Peyer's patch (tissue), 4 donors: ENCODE measurements at regions not wholly inside any gene's neighbourhood (a gene's known extent, or its start where the extent isn't known, plus 50 kb on each side); places are given as distances from the start of the nearest gene placed in this dataset.

Experiments
- DNase-seq, 3 donors: peaks; one replicate each; pipeline ENCODE4 v3.0.0-alpha.2; 2017 to 2019
- H3K27ac ChIP-seq, 4 donors: fragments of 200-600 bp; sonication (generic); one replicate each; pipeline ENCODE4 v1.5.1; 2016 to 2019
- H3K27me3 ChIP-seq, 2 donors: fragments of 200-600 bp; sonication (generic); one replicate each; pipeline ENCODE4 v1.5.1; 2019
- H3K36me3 ChIP-seq, 3 donors: fragments of 200-600 bp; sonication (generic); one replicate each; pipeline ENCODE4 v1.5.1; 2016 to 2019
- H3K4me1 ChIP-seq, 4 donors: fragments of 200-600 bp; sonication (generic); one replicate each; pipeline ENCODE4 v1.5.1; 2016 to 2019
- H3K4me3 ChIP-seq, 4 donors: fragments of 200-600 bp; sonication (generic); 1 replicate in 3 of 4; 2 replicates in 1 of 4; pipeline ENCODE4 v1.5.1; 2016 to 2019; ENCODE audit warnings: mild to moderate bottlenecking in 1 of 4
- H3K9me3 ChIP-seq, 4 donors: fragments of 200-600 bp; sonication (generic); one replicate each; pipeline ENCODE4 v1.5.1; 2016 to 2019; ENCODE audit warnings: mild to moderate bottlenecking in 1 of 4
- POLR2A ChIP-seq, 2 donors: fragments of 450-650 bp; IDR thresholded peaks; one replicate each; pipeline ENCODE4 v1.5.1; 2017; ENCODE audit warnings: antibody characterized with exemption in 2 of 2, mild to moderate bottlenecking in 2 of 2, moderate library complexity in 2 of 2
- TF ChIP-seq, protein P1 (sequence below), 6 experiments: fragments of 450-650 bp in 4 of 6; fragments of 200-600 bp in 2 of 6; sonication (generic) in 1 of 6; IDR thresholded peaks; one replicate each; pipeline ENCODE4 v1.5.1; 2017 to 2019; ENCODE audit warnings: antibody characterized with exemption in 6 of 6, mild to moderate bottlenecking in 3 of 6, moderate library complexity in 1 of 6

DNA sequence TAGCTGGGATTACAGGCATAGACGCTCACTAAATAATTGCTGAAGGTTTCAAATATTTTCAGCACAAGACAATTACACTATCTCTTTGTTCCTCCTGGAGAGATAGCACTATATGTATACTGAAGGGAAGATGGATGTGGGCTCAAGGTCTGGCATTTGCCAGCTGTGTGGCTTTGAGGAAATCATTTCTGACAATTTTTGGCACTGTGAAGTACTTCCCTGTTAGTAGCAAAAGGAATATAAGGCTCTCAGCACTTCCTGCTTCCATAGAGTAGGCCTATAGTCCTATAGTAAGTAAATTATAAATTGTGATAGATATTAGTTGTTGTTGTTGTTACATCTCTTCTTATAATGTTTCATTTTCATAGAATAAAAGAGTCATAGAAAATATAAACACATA, 271.1 kb downstream of the SAMD5 start:
- no peaks in the 10 kb centered on the region for H3K27me3 ChIP-seq

DNA sequence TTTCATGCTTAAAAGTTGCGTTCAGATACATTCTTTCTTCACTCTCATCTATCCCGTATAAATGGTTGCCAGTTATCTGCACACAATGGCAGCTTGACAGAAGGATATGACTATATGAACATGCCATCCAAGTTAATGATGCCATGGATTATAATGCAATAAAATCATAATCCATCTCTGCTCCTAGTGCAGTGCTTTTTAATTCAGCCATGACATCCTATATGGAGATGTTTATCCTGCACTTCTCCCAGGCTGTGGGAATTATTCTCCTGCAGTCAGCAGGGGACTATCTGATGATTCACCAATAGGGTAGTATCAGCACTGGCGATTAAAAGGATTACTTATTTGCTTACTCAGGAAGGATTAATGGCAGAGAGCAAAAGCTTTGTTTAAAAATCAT, 273.8 kb downstream of the SAMD5 start:
- no peaks in the 10 kb centered on the region for H3K9me3 ChIP-seq
- no peaks in the 10 kb centered on the region for H3K36me3 ChIP-seq
- no peak for DNase-seq
- no peak overlapping the region for H3K4me3 ChIP-seq
- no peaks in the 10 kb centered on the region for H3K4me1 ChIP-seq
- H3K27me3 ChIP-seq = no peaks in the 10 kb centered on the region
- H3K27ac ChIP-seq = no peak overlapping the region
- no peak for TF ChIP-seq POLR2A (IDR thresholded peaks at IDR 0.05)
- TF ChIP-seq, protein P1, sequence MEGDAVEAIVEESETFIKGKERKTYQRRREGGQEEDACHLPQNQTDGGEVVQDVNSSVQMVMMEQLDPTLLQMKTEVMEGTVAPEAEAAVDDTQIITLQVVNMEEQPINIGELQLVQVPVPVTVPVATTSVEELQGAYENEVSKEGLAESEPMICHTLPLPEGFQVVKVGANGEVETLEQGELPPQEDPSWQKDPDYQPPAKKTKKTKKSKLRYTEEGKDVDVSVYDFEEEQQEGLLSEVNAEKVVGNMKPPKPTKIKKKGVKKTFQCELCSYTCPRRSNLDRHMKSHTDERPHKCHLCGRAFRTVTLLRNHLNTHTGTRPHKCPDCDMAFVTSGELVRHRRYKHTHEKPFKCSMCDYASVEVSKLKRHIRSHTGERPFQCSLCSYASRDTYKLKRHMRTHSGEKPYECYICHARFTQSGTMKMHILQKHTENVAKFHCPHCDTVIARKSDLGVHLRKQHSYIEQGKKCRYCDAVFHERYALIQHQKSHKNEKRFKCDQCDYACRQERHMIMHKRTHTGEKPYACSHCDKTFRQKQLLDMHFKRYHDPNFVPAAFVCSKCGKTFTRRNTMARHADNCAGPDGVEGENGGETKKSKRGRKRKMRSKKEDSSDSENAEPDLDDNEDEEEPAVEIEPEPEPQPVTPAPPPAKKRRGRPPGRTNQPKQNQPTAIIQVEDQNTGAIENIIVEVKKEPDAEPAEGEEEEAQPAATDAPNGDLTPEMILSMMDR (IDR thresholded peaks at IDR 0.05) = no peak

More for the DNA sequence above, 271.1 kb downstream of the SAMD5 start:
- no peaks in the 10 kb centered on the region for H3K4me1 ChIP-seq
- DNase-seq = no peak
- no peak overlapping the region for H3K4me3 ChIP-seq
- TF ChIP-seq, protein P1 (IDR thresholded peaks at IDR 0.05) = no peak
- TF ChIP-seq POLR2A (IDR thresholded peaks at IDR 0.05) = no peak
- H3K9me3 ChIP-seq = no peaks in the 10 kb centered on the region
- no peaks in the 10 kb centered on the region for H3K36me3 ChIP-seq
- no peak overlapping the region for H3K27ac ChIP-seq

DNA sequence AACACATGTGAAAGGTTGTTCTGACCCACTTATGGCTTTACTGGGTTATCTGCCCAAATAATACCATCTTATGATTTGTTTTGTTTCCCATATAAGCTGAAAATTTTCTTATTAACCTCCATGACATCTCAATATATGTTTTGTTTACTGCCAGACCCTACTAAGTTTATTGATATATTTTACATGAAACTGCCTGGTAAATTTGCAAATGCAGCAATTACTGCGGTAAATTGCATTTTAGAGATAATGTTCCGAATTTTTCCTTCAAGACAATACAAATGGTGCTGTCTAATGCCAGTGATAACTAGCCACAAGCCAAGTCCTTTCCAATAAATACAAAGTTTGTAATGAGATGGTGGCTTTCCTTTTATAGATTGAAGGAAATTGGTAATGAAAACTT, 275.9 kb downstream of the SAMD5 start:
- H3K36me3 ChIP-seq = no peaks in the 10 kb centered on the region
- H3K27ac ChIP-seq = no peak overlapping the region
- H3K27me3 ChIP-seq = no peaks in the 10 kb centered on the region
- no peaks in the 10 kb centered on the region for H3K4me1 ChIP-seq
- no peak for DNase-seq
- H3K4me3 ChIP-seq = no peak overlapping the region
- no peaks in the 10 kb centered on the region for H3K9me3 ChIP-seq
- TF ChIP-seq POLR2A (IDR thresholded peaks at IDR 0.05) = no peak
- TF ChIP-seq, protein P1 (IDR thresholded peaks at IDR 0.05) = no peak

- Histone ChIP-seq H3K36me3 (no peaks in the 10 kb centered on the region), H3K4me3 (no peak overlapping the region), H3K27ac (no peak overlapping the region), H3K27me3 (no peaks in the 10 kb centered on the region), H3K9me3 (no peaks in the 10 kb centered on the region), H3K4me1 (no peaks in the 10 kb centered on the region)
- TF ChIP-seq, protein P1 (IDR thresholded peaks at IDR 0.05) = no peak
- no peak for TF ChIP-seq POLR2A (IDR thresholded peaks at IDR 0.05)
- no peak for DNase-seq
Measured at GRCh38 chr6:147787417-147787816, 278.9 kb downstream of the SAMD5 start.

DNA sequence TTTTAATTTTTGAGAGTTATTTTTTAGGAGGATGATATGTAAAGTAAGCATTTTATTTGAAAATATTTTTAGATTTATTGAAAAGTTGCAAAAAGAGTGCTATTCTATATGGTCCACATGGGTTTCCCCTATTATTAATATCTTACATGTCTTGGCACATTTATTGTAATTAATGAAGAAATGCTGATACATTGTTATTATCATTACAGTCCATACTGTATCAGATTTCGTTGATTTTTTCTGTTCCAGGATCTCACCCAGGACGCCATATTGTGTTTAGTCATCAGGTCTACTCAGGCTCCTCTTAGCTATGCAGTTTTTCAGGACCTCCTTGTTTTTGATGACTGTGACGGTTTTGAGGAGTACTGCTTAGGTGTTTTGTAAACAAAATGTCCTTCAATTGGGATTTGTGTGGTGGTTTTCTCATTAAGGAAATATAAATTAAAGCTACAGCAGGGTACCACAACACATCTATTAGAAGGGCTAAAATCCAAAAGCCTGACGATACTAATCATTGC, 281.0 kb downstream of the SAMD5 start:
- no peaks in the 10 kb centered on the region for H3K4me1 ChIP-seq
- H3K27me3 ChIP-seq = no peaks in the 10 kb centered on the region

More for the DNA sequence above, 281.0 kb downstream of the SAMD5 start:
- DNase-seq = no peak
- Histone ChIP-seq H3K9me3 (no peaks in the 10 kb centered on the region), H3K4me3 (no peak overlapping the region), H3K36me3 (no peaks in the 10 kb centered on the region), H3K27ac (no peak overlapping the region)
- TF ChIP-seq POLR2A (IDR thresholded peaks at IDR 0.05) = no peak
- TF ChIP-seq, protein P1 (IDR thresholded peaks at IDR 0.05) = no peak
